ENCODE measurements at regions not wholly inside any gene's neighbourhood (a gene's known extent, or its start where the extent isn't known, plus 50 kb on each side); places are given as distances from the start of the nearest gene placed in this dataset.

GRCh38 chr12:126286203-126286602 is 1221.0 kb downstream of the AACS start:
- H3K27me3 ChIP-seq (ENCODE audit: insufficient read depth, low read length): no peaks in the 10 kb centered on the region
- no peak overlapping the region for H3T11ph ChIP-seq (ENCODE audit: low read length)
- H2BK12ac ChIP-seq (ENCODE audit: insufficient read length, low read depth, low read length): no peak overlapping the region
- no peak overlapping the region for H2BK15ac ChIP-seq (ENCODE audit: low read depth, low read length)
- Mint-ChIP-seq H3K4me3 (no peak overlapping the region), H3K36me3 (ENCODE audit: insufficient read depth in 1 of 3, low read depth in 3 of 3) (peaks cover 4 to 12% (median 5%) of the 10 kb centered on the region in 3 experiments; a peak in 5 of 7 replicates), H3K27ac (no peak overlapping the region), H3K4me1 (no peaks in the 10 kb centered on the region), H3K9me3 (peaks cover 14 to 20% of the 10 kb centered on the region in 2 experiments), H3K27me3 (ENCODE audit: low read depth) (no peaks in the 10 kb centered on the region; the same call in 1 of the 2 replicates)
- H3K18ac ChIP-seq (ENCODE audit: insufficient read length, low read depth, low read length): no peak overlapping the region
- no peaks in the 10 kb centered on the region for H3K79me2 ChIP-seq (ENCODE audit: insufficient read depth, low read length)
- no peak overlapping the region for H2AK5ac ChIP-seq (ENCODE audit: insufficient read length, low read length)
- no peak overlapping the region for H3K56ac ChIP-seq (ENCODE audit: insufficient read length, low read depth, low read length)
- H3K14ac ChIP-seq (ENCODE audit: insufficient read depth, low read length): no peak overlapping the region
- H4K20me1 ChIP-seq (ENCODE audit: control insufficient read depth, insufficient read depth, insufficient read length): no peaks in the 10 kb centered on the region
- H3K9me3 ChIP-seq (ENCODE audit: control insufficient read depth, low read depth, low read length): peaks cover 4% of the 10 kb centered on the region
- H3K4me1 ChIP-seq (ENCODE audit: insufficient read depth, low read length): no peaks in the 10 kb centered on the region
- no peak overlapping the region for H3K4ac ChIP-seq (ENCODE audit: low read depth, low read length)
- no peak overlapping the region for H3K27ac ChIP-seq (ENCODE audit: insufficient read length, low read depth, low read length)
- H2BK20ac ChIP-seq (ENCODE audit: low read depth, low read length, poor library complexity, severe bottlenecking): no peak overlapping the region
- H3K79me1 ChIP-seq (ENCODE audit: insufficient read depth, low read depth, low read length, poor library complexity, severe bottlenecking): no peaks in the 10 kb centered on the region
- no peak overlapping the region for H4K5ac ChIP-seq (ENCODE audit: insufficient read length, low read depth, low read length)
- no peak overlapping the region for H3K9ac ChIP-seq (ENCODE audit: extremely low read depth, insufficient read length, low read length)
- no peaks in the 10 kb centered on the region for H3K23me2 ChIP-seq (ENCODE audit: insufficient read length, low read depth, low read length, poor library complexity, severe bottlenecking)
- H3K4me2 ChIP-seq (ENCODE audit: insufficient read depth, insufficient read length, low read length): no peak overlapping the region
- WGBS (ENCODE audit: extremely low coverage, insufficient read length, low lambda C conversion rate): no CpG with 5 or more reads among the region's 1 CpG
- no peak overlapping the region for H4K91ac ChIP-seq (ENCODE audit: insufficient read length, low read depth, low read length)
- no peak for TF ChIP-seq CTCF (conservative IDR thresholded peaks at IDR 0.05)
- H3K23ac ChIP-seq (ENCODE audit: insufficient read length, low read depth, low read length): no peak overlapping the region
- DNase-seq: no peak
- no peak overlapping the region for H2BK120ac ChIP-seq (ENCODE audit: low read depth, low read length, poor library complexity, severe bottlenecking)
- no peak overlapping the region for H4K8ac ChIP-seq (replicated peaks; ENCODE audit: insufficient read length, low read depth, low read length)
- no peak overlapping the region for H2AFZ ChIP-seq (ENCODE audit: low read length)
- no peak overlapping the region for H2BK5ac ChIP-seq (ENCODE audit: insufficient read length, low read length)

Measured in H9 (cell line).